Loucy (cell line): ENCODE measurements at regions not wholly inside any gene's neighbourhood (a gene's known extent, or its start where the extent isn't known, plus 50 kb on each side); places are given as distances from the start of the nearest gene placed in this dataset.

Experiments
- CTCF ChIP-seq: fragments of 200-600 bp; sonication (generic); conservative IDR thresholded peaks from 2 replicates; pipeline ENCODE4 v1.5.1; 2014; ENCODE audit warnings: mild to moderate bottlenecking, antibody characterized with exemption, low read length
- EZH2phosphoT487 ChIP-seq: fragments of 200-600 bp; IDR thresholded peaks from 2 replicates; pipeline ENCODE4 v1.6.1; 2018; ENCODE audit warnings: antibody characterized with exemption, mild to moderate bottlenecking, moderate library complexity, borderline replicate concordance

GRCh38 chr14:47988175-47988574 is 312.8 kb upstream of the MDGA2 start:
- TF ChIP-seq CTCF = no peak
- no peak for TF ChIP-seq EZH2phosphoT487
